Pancreas (tissue), 10 donors: ENCODE measurements at regions not wholly inside any gene's neighbourhood (a gene's known extent, or its start where the extent isn't known, plus 50 kb on each side); places are given as distances from the start of the nearest gene placed in this dataset.

Experiments
- ATAC-seq, 4 donors: fragments of 200-7000 bp; cut with Tn5 transposase; one replicate each; pipeline versions ENCODE4 v1.8.0 to v1.9.1; 2020; ENCODE audit warnings: mild to moderate bottlenecking in 4 of 4, moderate library complexity in 4 of 4
- DNase-seq, 6 donors: peaks; one replicate each; pipeline ENCODE4 v3.0.0-alpha.2; 2020
- FAIRE-seq: peaks from 2 replicates; lab custom pipeline; 2012; peaks lifted over from hg19 to GRCh38; lab: Jason Lieb, UNC
- H3K27ac ChIP-seq, 4 donors: fragments of 200-600 bp; sonication (generic); 1 replicate in 3 of 4; 2 replicates in 1 of 4; pipeline versions ENCODE4 v1.5.0 to v1.8.0; 2020
- H3K27me3 ChIP-seq, 4 donors: fragments of 200-600 bp; one replicate each; pipeline ENCODE4 v1.8.0; 2021
- H3K36me3 ChIP-seq, 3 donors: fragments of 200-600 bp; sonication (generic) in 1 of 3; one replicate each; pipeline versions ENCODE4 v1.5.0 to v1.8.0; 2020 to 2021
- H3K4me1 ChIP-seq, 3 donors: fragments of 200-600 bp; one replicate each; pipeline ENCODE4 v1.8.0; 2021
- H3K4me3 ChIP-seq, 4 donors: fragments of 200-600 bp; sonication (generic) in 2 of 4; one replicate each; pipeline versions ENCODE4 v1.5.0 to v1.8.0; 2020 to 2021
- H3K9me3 ChIP-seq, 4 donors: fragments of 200-600 bp; one replicate each; pipeline ENCODE4 v1.8.0; 2021
- CTCF ChIP-seq, 4 donors: fragments of 200-600 bp; sonication (generic) in 3 of 4; IDR thresholded peaks; one replicate each; pipeline versions ENCODE4 v1.5.0 to v1.8.0; 2021; ENCODE audit warnings: antibody characterized with exemption in 4 of 4
- whole genome bisulfite sequencing, 2 donors: extraction: QIAGEN DNeasy Blood & Tissue Kit; methylation state at CpG; one replicate each; pipeline ENCODE4 v1.1.7; 2013; 5-methylcytosine and 5-hydroxymethylcytosine counted together
- intact Hi-C, 3 donors: fragments of 100-400 bp; cut with DNase I; formaldehyde crosslinking; loops; one replicate each; pipeline versions ENCODE4 v1.11.1 to v1.14.2; 2022
- donor health status: healthy with polysubstance abuse.
- donor health status: DM: no; HTN: no; CAD: no; lungs with moderate emphysema.
- donor health status: DM: no; HTN: no; CAD: no.
- donor health status: control.
- donor health status: control.
- donor health status: Bipolar disorder and iron deficiency.
- donor health status: DM: yes; HTN: yes; CAD: no.
- donor health status: DM: no; HTN: no; CAD: no.
- donor health status: DM: no; HTN: no; CAD: no.
- donor health status: DM: yes; HTN: yes; CAD: no.

GRCh38 chr2:138187221-138187620, 222.9 kb downstream of the HNMT start:
- FAIRE-seq (no peak), DNase-seq (no peak), ATAC-seq (no peak)
- WGBS, 2 donors, result 92 to 93% methylated on average over 5 of the region's 5 CpGs
- Histone ChIP-seq H3K27ac (no peak overlapping the region), H3K9me3 (no peaks in the 10 kb centered on the region), H3K27me3 (no peaks in the 10 kb centered on the region), H3K4me1 (no peaks in the 10 kb centered on the region), H3K4me3 (no peak overlapping the region), H3K36me3 (no peaks in the 10 kb centered on the region)
- intact Hi-C loops, result no loop called here
- TF ChIP-seq CTCF (IDR thresholded peaks at IDR 0.05), result no peak

GRCh38 chr2:138190999-138191398, 226.7 kb downstream of the HNMT start:
- no peaks in the 10 kb centered on the region for H3K27me3 ChIP-seq
- H3K27ac ChIP-seq, result no peak overlapping the region
- ATAC-seq (no peak), FAIRE-seq (no peak), DNase-seq (no peak)
- intact Hi-C loops, result no loop called here
- no peaks in the 10 kb centered on the region for H3K9me3 ChIP-seq
- peaks cover 0 to 8% (median 0%) of the 10 kb centered on the region in 3 donors for H3K4me1 ChIP-seq
- 94 to 97% methylated on average over 2 of the region's 2 CpGs for WGBS, 2 donors
- H3K4me3 ChIP-seq, result no peak overlapping the region
- no peak for TF ChIP-seq CTCF (IDR thresholded peaks at IDR 0.05)
- no peaks in the 10 kb centered on the region for H3K36me3 ChIP-seq

- no peak for FAIRE-seq
- H3K9me3 ChIP-seq, result no peaks in the 10 kb centered on the region
- H3K27me3 ChIP-seq, result no peaks in the 10 kb centered on the region
- intact Hi-C loops, result no loop called here
- H3K4me3 ChIP-seq, result no peak overlapping the region
- DNase-seq, result no peak
- ATAC-seq, result peak in 3 of 4 donors; percentile 25 to 82 (median 29)
- 72 to 74% methylated on average over 8 of the region's 8 CpGs for WGBS, 2 donors
- peaks cover 0 to 8% (median 0%) of the 10 kb centered on the region in 3 donors for H3K4me1 ChIP-seq
- TF ChIP-seq CTCF (IDR thresholded peaks at IDR 0.05), result no peak
- H3K27ac ChIP-seq, result no peak overlapping the region
- no peaks in the 10 kb centered on the region for H3K36me3 ChIP-seq
Observed at GRCh38 chr2:138193416-138194213, 229.3 kb downstream of the HNMT start.

GRCh38 chr2:138201286-138201685, 237.0 kb downstream of the HNMT start:
- no peaks in the 10 kb centered on the region for H3K4me1 ChIP-seq
- TF ChIP-seq CTCF (IDR thresholded peaks at IDR 0.05), result no peak
- no peak overlapping the region for H3K4me3 ChIP-seq
- FAIRE-seq, result no peak
- WGBS, 2 donors, result 93 to 94% methylated on average over 2 of the region's 2 CpGs
- ATAC-seq, result no peak
- DNase-seq, result no peak
- no peak overlapping the region for H3K27ac ChIP-seq
- no peaks in the 10 kb centered on the region for H3K36me3 ChIP-seq
- no peaks in the 10 kb centered on the region for H3K9me3 ChIP-seq
- H3K27me3 ChIP-seq, result no peaks in the 10 kb centered on the region
- intact Hi-C loops, result no loop called here

GRCh38 chr2:138202762-138203161, 238.5 kb downstream of the HNMT start:
- DNase-seq, result no peak
- H3K9me3 ChIP-seq, result no peaks in the 10 kb centered on the region
- no peak for ATAC-seq
- 82 to 86% methylated on average over 1 of the region's 1 CpG for whole genome bisulfite sequencing, 2 donors
- H3K36me3 ChIP-seq, result no peaks in the 10 kb centered on the region
- no peak overlapping the region for H3K4me3 ChIP-seq
- intact Hi-C loops, result no loop called here
- no peak for FAIRE-seq
- no peaks in the 10 kb centered on the region for H3K27me3 ChIP-seq
- TF ChIP-seq CTCF (IDR thresholded peaks at IDR 0.05), result no peak
- H3K4me1 ChIP-seq, result no peaks in the 10 kb centered on the region
- no peak overlapping the region for H3K27ac ChIP-seq
